GM12891 (cell line): ENCODE measurements at regions not wholly inside any gene's neighbourhood (a gene's known extent, or its start where the extent isn't known, plus 50 kb on each side); places are given as distances from the start of the nearest gene placed in this dataset.
"Not testable (repeated sequence)": the region's sequence is repeated elsewhere in the genome, so short reads cannot be mapped to it uniquely, and the experiment has no call there.

Source experiments
- DNase-seq: peaks from one replicate; pipeline ENCODE4 v3.0.0; 2011; ENCODE audit warnings: low spot score; ENCODE audit not compliant: insufficient read length
- FAIRE-seq: peaks from 2 replicates; lab custom pipeline; 2011; peaks lifted over from hg19 to GRCh38; lab: Jason Lieb, UNC
- PAX5 ChIP-seq: IDR thresholded peaks from 2 replicates; pipeline ENCODE4 v1.6.1; 2011; ENCODE audit warnings: low read length, moderate library complexity, mild to moderate bottlenecking; ENCODE audit not compliant: insufficient read depth, severe bottlenecking
- POLR2A ChIP-seq: IDR thresholded peaks from 2 replicates; pipeline ENCODE4 v1.6.1; 2011; ENCODE audit warnings: low read depth, low read length, control low read depth
- POLR2AphosphoS5 ChIP-seq: IDR thresholded peaks from 2 replicates; pipeline ENCODE4 v1.6.1; 2011; ENCODE audit warnings: low read depth, low read length, control low read depth
- POU2F2 ChIP-seq: IDR thresholded peaks from 2 replicates; pipeline ENCODE4 v1.6.1; 2011; ENCODE audit warnings: low read depth, mild to moderate bottlenecking, control low read depth, low read length, moderate library complexity
- SPI1 ChIP-seq: IDR thresholded peaks from 2 replicates; pipeline ENCODE4 v1.6.1; 2011; ENCODE audit warnings: low read depth, low read length, control low read depth
- TAF1 ChIP-seq: IDR thresholded peaks from 2 replicates; pipeline ENCODE4 v1.6.1; 2011; ENCODE audit warnings: low read depth, low read length, control low read depth

DNA sequence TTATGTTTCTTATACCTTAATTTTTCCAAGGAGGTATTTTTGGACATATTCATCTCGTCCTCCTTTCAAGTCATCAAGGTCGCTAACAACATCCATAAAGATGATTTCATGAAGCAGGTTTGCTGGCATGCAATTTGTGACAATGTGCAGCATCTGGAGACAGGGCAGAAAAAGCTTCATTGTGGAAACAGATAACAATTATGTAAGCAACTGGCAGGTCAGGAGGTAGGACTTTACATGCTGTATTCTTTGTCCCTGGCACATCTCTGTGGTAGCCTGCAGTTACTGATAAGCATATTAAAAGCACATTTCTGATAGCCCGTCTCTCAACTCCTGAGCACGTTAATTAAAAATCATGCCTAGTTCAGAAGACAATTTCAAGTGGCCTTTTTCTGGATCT, 156.8 kb downstream of the LEPR start:
- FAIRE-seq (no peak), DNase-seq (no peak)
- TF ChIP-seq POU2F2 (no peak), POLR2AphosphoS5 (no peak), POLR2A (no peak), SPI1 (no peak)

DNA sequence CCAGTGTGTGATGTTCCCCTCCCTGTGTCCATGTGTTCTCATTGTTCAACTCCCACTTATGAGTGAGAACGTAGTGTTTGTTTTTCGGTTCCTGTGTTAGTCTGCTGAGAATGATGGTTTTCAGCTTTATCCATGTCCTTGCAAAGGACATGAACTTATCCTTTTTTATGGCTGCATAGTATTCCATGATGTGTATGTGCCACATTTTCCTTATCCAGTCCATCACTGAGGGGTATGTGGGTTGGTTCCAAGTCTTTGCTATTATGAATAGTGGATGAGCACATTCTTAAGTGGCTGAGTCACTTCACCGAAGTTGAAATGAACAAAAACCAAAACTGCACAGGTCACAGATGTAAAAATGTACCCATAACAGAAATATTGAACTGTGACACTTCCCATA, 157.5 kb downstream of the LEPR start:
- not testable (repeated sequence) for DNase-seq, FAIRE-seq

DNA sequence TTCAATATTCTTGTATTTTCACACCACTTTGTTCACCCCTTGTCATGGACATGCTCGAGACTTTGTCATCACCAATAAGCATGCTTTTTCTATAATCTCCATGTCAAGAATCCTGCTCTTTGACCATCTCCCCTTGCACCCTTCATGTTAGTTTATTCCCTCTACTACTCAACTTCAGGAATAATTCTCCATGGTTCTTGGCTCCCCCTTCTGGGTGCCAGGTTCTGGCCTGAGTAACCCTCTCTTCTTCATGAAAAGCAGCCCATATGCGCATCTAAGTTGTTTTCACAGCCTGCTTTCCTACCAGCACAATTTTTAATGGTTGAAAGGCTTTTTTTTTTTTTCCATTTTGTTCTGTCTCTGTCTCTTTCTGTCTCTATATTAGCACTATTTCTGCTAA, 160.7 kb downstream of the LEPR start:
- DNase-seq, result no peak
- FAIRE-seq, result no peak
- TF ChIP-seq TAF1, result no peak
- no peak for TF ChIP-seq POLR2AphosphoS5
- no peak for TF ChIP-seq SPI1
- TF ChIP-seq POLR2A, result no peak
- no peak for TF ChIP-seq POU2F2
- TF ChIP-seq PAX5, result no peak

DNA sequence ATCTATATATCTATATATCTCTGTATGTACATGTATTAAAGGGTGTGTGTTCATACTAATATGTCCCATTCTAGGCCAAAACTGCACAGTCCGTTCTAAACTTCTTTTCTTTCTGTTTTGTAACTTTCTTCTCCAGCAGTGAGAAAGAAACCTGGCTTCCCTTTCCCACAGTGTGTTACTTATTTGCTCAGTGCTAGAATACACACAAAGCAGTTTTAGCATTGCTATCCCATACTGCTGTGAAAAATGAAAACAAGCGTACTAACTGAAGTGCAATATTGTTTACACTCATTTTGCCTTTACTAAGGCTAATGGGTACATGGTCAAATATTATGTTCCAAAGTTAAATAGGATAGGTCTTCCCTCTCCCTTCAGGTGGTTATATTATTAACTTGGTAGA, 163.9 kb downstream of the LEPR start:
- TF ChIP-seq PAX5 (no peak), POLR2AphosphoS5 (no peak)
- DNase-seq (no peak), FAIRE-seq (no peak)

DNA sequence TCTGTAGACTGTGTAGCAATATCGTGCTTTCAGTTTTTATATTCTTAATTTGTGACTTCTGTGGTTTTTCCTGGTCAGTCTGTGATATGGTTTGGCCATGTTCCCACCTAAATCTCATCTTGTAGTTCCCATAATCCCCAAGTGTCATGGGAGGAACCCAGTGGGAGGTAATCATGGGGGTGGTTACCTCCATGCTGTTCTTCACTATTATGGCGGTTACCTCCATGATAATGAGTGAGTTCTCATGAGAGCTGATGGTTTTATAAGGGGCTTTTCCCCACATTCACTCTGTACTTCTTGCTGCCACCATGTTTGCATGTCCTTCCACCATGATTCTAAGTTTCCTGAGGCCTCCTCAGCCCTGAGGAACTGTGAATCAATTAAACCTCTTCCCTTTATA, 169.8 kb downstream of the LEPR start:
- DNase-seq (no peak), FAIRE-seq (no peak)
- TF ChIP-seq SPI1, result no peak
- no peak for TF ChIP-seq POLR2A
- TF ChIP-seq POLR2AphosphoS5, result no peak
- no peak for TF ChIP-seq POU2F2
- no peak for TF ChIP-seq PAX5
- no peak for TF ChIP-seq TAF1

DNA sequence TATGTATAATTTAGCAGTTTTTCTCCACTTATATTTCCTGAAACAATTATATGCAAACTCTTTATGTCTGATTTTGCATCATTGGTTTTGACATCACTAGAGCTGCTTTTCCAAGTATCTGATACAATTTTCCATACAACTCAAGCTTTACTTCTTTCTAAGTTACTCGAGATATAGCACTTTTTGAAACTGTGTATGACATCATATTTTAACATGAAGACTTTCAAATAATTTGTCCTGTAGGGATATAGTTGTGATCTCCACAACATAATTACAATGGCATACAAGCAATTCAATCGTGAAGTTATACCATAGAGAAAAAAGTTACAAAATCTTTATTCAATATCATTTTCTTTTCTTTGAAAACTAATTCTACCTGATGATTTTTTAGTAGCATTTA, 173.0 kb downstream of the LEPR start:
- TF ChIP-seq POLR2A (no peak), POU2F2 (no peak), PAX5 (no peak), SPI1 (no peak), TAF1 (no peak), POLR2AphosphoS5 (no peak)
- no peak for DNase-seq
- FAIRE-seq, result no peak

DNA sequence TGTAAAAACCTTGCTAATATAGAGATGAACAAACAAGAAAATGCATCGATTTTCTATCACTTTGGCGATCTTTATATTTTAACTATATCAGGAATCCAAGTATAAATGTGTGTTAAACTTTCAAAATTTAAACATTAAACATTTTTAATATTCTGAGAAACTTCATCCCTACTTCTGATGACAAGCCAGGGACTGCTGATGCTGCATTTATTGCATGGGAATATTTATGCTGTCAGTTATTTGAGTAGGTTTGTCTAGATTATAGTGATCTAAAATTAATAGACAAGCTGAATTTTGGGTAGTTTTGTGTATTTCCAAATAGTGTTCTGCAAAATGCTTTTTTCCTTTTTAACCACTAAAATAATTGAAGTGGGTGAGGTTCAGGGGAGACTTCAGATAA, 175.3 kb downstream of the LEPR start:
- FAIRE-seq, result no peak

DNA sequence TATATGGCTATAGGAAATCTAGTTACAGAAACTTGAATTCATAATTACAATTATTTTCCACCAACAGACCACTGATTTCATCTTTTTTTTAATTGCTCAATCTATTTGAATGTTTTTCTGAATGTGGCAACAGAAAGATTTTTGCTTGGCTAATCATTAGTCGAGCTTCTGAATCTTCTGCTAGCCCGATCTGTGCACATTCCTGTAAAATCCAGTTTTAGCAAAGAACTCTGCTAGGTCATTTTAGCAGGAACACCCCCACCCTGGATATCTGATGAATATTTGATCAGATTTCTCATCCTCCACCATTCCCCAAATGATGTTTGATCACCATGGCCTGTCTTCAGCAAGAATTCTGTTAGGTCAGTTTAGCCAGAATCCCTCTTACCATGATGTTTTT, 176.3 kb downstream of the LEPR start:
- FAIRE-seq (no peak), DNase-seq (no peak)
- TF ChIP-seq SPI1 (no peak), PAX5 (no peak), POU2F2 (no peak), TAF1 (no peak), POLR2A (no peak), POLR2AphosphoS5 (no peak)

More for the DNA sequence above, 175.3 kb downstream of the LEPR start:
- no peak for DNase-seq
- TF ChIP-seq POLR2A (no peak), POU2F2 (no peak), POLR2AphosphoS5 (no peak), SPI1 (no peak)

DNA sequence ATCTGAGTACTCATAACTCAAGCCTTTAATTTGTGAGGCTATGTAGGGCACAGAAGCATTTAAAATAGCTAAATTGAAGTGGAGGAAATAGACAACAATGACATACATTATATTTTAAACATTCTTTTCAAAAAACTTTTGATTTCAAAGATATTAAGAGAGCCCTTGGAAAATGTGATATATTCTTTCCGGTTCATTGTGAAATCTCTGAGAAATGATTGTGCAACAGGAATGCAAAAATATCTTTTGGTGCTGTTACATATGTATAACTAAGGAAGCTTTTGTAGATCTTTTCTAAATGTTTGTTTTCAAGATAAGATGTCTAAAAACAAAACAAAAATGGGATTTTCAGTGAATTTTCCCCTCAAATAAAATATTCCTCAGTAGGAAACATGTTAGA, 185.2 kb downstream of the LEPR start:
- DNase-seq (no peak), FAIRE-seq (no peak)
- no peak for TF ChIP-seq POLR2A
- no peak for TF ChIP-seq PAX5
- TF ChIP-seq POU2F2, result no peak
- TF ChIP-seq POLR2AphosphoS5, result no peak
- no peak for TF ChIP-seq SPI1
- no peak for TF ChIP-seq TAF1

DNA sequence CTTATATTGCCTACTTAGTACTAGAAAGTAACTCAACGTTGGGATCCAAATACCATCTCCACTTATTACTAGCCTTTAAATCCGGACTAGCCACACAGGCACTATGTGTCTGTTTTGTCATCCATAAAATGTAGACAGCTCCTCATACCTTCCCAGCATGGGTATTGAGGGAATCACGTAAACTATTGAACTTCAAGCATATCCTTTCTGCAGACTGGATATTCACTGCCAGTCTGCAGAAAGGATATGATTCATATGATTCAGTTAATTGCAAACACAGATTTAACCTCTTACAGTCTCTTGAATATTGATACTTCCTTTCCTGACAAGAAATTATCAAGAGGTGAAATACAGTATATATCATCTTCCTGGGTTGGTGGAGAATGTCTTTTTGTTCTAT, 186.0 kb downstream of the LEPR start:
- no peak for TF ChIP-seq POLR2AphosphoS5
- DNase-seq (no peak), FAIRE-seq (no peak)

DNA sequence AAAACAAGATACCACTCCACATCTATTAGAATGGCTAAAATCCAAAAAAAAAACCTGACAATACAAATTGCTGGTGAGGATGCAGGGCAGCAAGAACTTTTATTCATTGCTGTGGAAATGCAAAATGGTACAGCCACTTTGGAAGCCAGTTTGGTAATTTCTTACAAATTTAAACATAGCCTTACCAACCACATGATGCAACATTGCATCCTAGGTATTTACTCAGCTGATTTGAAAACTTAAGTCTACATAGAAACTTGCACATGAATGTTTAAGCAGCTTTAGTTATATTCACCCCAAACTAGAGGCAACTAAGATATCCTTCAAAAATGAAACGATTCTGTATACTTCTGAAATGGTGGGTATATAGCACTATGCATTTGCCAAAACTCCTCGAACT, 178.8 kb upstream of the PDE4B start:
- no peak for FAIRE-seq
- TF ChIP-seq SPI1 (no peak), POLR2A (no peak), TAF1 (no peak), POU2F2 (no peak), POLR2AphosphoS5 (no peak), PAX5 (no peak)
- no peak for DNase-seq
